Inflammatory macrophage treated with lipopolysaccharide for 1 hour (primary cell): ENCODE measurements at regions not wholly inside any gene's neighbourhood (a gene's known extent, or its start where the extent isn't known, plus 50 kb on each side); places are given as distances from the start of the nearest gene placed in this dataset.

Experiments used
- DNase-seq, 2 donors: peaks; one replicate each; pipeline ENCODE4 v3.0.0-alpha.2; 2020 to 2022

- DNase-seq: no peak
Observed at GRCh38 chr3:159131376-159131775, 329.5 kb downstream of the MFSD1 start.

- DNase-seq: no peak
Observed at GRCh38 chr3:159137949-159138348, 336.1 kb downstream of the MFSD1 start.

DNA sequence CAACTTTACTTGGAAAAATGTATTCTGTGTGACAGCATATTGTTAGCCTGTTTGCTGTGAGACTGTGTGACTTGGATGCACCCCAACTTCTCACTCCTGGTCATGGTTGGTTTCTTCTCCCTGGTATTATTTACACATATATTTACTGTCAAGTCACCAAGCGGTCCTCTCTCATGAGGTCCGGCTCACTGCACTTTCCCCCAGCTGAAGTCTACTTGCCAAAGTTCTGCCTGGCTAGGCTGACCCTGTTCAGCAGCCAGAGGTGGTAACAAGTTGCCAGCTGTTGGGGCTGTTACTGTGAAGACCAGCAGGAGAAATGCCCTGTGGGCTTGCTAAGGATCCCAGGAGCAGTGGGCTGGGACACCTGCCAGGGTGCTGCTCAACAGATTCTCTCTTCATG lies 337.5 kb downstream of the MFSD1 start:
- DNase-seq: no peak

- DNase-seq: no peak
Observed at GRCh38 chr3:159144472-159144871, 342.6 kb downstream of the MFSD1 start.

GRCh38 chr3:159144891-159145290 lies 343.0 kb downstream of the MFSD1 start:
- DNase-seq: no peak

DNA sequence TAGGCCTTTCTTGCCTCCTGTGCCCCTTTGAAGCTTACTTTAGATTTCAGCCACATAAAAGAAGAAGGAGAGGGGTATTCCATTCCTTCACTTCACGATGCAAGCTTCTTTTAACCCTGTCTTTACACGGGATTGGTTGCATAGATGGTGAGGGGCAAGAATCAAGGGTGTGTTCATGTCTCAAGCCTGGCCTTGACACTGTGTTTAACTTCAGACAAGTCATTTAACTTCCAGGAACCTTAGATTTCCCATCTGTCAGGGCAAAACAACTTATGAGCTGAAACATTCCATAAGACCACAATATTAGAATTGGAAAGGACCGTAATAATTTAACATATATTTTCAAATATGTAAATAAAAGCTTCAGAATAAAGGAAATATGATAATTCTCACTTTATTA lies 344.5 kb downstream of the MFSD1 start:
- DNase-seq: no peak

DNA sequence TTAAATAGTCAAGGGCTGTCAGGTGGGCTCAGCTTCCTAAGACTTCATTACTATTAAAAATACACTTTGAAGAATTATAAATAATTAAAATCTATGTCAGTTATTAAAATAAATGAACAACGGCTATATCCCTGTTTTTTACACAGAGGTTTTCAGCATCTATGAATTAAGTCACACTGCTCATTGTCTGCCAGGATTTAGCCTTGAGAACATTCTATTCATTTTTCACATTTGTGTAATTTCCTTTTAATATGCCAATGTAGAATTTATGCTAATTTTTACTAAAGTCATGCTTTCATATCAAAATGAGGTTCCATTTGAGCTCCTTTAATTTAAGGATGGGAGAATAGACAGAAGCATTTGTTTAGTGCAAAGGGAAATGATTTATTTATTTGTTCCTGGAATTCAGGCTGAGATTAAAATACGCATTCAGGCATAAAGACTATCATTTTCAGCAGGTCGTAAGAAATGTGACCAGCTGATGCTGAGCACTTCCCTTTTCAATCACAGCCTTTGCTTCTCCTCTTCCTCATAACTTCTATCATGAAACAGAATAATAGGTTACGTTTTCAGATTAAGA lies 345.1 kb downstream of the MFSD1 start:
- no peak for DNase-seq

DNA sequence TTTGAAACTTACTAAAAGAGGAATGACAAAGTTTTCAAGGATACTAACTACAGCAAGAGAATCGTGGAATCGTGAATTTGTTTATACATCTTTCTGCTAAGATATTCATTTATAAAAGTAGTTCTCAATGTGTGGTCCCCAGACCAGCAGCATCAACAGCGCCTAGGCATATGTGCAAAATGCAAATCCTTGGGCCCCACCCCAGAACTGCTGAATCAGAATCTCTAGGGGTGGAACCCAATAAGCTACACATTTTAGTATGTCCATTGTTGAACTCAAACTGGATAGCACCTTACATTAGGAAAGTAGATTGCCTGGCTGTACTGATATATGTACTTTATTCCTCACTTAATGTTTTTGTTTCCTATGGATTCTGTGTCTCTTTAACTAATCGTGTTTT lies 346.0 kb downstream of the MFSD1 start:
- DNase-seq: no peak

- DNase-seq: no peak
Observed at GRCh38 chr3:159148466-159148865, 346.6 kb downstream of the MFSD1 start.

DNA sequence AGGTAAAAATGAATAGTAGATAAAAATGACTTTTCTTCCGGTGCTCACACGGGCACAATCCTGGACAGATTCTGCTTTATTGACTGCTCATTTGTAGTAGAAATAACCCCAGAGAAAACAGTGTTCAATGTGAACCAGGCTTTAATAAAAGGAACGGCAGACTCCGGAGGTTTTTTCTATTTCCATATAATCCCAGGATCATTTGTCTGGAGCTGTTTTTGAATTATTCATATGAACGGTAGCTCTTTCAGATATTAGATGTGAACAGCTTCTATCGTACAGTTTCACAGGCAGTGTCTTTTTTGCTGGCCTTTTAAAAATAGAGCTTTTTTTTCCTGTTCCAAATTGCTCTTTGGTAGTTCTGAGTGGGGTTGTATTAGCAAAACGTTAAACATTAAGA lies 347.3 kb downstream of the MFSD1 start:
- no peak for DNase-seq

- DNase-seq: no peak
Observed at GRCh38 chr3:159149633-159150032, 347.8 kb downstream of the MFSD1 start.

GRCh38 chr3:159150180-159150579 lies 348.3 kb downstream of the MFSD1 start:
- no peak for DNase-seq

DNA sequence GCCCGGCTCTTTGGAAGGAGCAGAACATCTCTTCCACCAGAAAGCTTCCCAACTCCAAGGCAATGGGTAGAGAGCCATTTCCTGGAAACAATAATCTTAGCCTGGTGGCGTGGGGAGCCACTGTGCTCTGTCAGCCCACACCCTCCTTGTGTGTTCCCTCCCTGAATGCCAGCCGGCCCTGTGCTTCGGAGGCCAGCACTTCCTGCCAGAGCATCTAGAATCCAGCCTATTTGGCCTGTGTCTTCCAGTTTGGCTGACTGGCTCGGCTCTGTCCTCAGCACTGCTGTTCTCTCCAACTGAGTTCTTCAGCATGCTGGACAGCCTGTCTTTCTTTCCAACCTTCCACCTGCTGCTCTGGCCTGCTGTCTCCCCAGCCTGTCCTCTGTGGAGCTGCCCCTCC lies 349.3 kb downstream of the MFSD1 start:
- DNase-seq: no peak

GRCh38 chr3:159157275-159157674 lies 355.4 kb downstream of the MFSD1 start:
- no peak for DNase-seq

- DNase-seq: no peak
Observed at GRCh38 chr3:159158213-159158612, 356.4 kb downstream of the MFSD1 start.

- no peak for DNase-seq
Observed at GRCh38 chr3:159158801-159159200, 356.9 kb downstream of the MFSD1 start.

DNA sequence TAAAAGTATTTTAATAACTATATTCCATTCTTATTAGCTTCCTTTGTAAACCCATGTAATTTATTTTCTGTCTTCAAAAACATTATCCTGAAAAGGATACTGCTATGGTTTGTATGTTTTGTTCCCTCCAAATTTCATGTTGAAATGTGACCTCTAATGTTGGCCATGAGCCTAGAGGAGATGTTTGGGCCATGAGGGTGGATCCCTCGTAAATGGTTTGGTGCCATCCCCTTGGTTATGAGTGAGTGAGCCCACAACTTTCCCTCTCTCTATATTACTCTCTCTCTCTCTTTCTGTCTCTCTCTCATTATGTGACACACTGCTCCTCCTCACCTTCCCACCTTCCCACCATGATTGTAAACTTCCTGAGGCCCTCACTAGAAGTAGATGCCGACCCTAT lies 357.7 kb downstream of the MFSD1 start:
- DNase-seq: no peak

- DNase-seq: no peak
Observed at GRCh38 chr3:159163656-159164055, 361.8 kb downstream of the MFSD1 start.

- DNase-seq: no peak
Observed at GRCh38 chr3:159165961-159166360, 364.1 kb downstream of the MFSD1 start.

- DNase-seq: no peak
Observed at GRCh38 chr3:159166899-159167586, 365.2 kb downstream of the MFSD1 start.

- no peak for DNase-seq
Observed at GRCh38 chr3:159168788-159169187, 366.9 kb downstream of the MFSD1 start.

DNA sequence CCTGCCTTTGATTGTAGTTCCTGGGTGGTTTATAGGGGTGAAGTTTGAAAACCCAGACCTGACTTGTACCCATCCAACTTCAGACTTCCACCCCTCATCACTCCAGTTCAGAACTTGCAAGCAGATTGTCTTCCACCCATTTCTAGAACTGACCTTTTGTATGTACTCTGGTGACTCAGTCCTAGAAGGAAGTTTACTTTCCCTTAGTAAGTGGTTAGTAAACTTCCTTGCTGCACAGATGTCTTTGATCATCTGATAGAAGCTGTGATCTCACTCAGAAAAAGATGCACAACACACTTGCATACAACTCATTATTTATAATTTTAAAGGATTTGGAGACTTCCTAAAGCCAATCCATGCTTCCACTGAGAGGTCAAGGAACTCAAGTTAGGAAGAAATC lies 368.0 kb downstream of the MFSD1 start:
- DNase-seq: no peak

- DNase-seq: no peak
Observed at GRCh38 chr3:159170436-159171003, 368.7 kb downstream of the MFSD1 start.

GRCh38 chr3:159171333-159171732 lies 369.5 kb downstream of the MFSD1 start:
- no peak for DNase-seq

DNA sequence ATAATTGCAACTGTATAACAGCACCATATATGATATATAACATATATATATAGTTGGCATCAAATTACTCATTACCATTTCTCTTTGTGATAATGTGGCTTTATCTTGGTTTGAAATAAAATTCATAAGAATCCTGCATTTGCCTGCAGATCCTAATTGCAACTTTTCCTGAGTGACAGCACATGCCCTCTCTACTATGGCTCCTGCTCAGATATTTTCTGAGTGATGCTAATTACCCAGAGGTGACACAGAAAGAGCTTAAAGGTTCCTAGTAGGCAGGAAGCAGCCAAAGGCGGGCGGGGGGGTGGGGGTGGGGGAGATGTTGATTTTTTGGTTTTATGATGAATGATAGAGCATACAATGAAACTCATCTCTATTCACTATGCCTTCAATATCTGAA lies 370.6 kb downstream of the MFSD1 start:
- DNase-seq: no peak
